Endothelial cell (in vitro differentiated cells): ENCODE measurements at regions not wholly inside any gene's neighbourhood (a gene's known extent, or its start where the extent isn't known, plus 50 kb on each side); places are given as distances from the start of the nearest gene placed in this dataset.

Source experiments
- DNase-seq: peaks from one replicate; pipeline ENCODE4 v3.0.0; 2021; ENCODE audit warnings: low spot score
- H3K27ac Mint-ChIP-seq: one replicate; pipeline ENCODE4 v1.8.0; 2021; ENCODE audit warnings: mixed read lengths, inconsistent platforms; ENCODE audit not compliant: unreplicated experiment
- H3K27me3 Mint-ChIP-seq: one replicate; pipeline ENCODE4 v1.8.0; 2021; ENCODE audit warnings: mild to moderate bottlenecking, moderate library complexity, mixed read lengths, inconsistent platforms; ENCODE audit not compliant: unreplicated experiment
- H3K36me3 Mint-ChIP-seq: one replicate; pipeline ENCODE4 v1.8.0; 2021; ENCODE audit warnings: mild to moderate bottlenecking, low read depth, mixed read lengths, inconsistent platforms; ENCODE audit not compliant: unreplicated experiment
- H3K4me1 Mint-ChIP-seq: one replicate; pipeline ENCODE4 v1.8.0; 2021; ENCODE audit warnings: mild to moderate bottlenecking, mixed read lengths, inconsistent platforms; ENCODE audit not compliant: unreplicated experiment
- H3K4me3 Mint-ChIP-seq: one replicate; pipeline ENCODE4 v1.8.0; 2021; ENCODE audit warnings: mild to moderate bottlenecking, mixed read lengths, inconsistent platforms; ENCODE audit not compliant: unreplicated experiment
- H3K9me3 Mint-ChIP-seq: one replicate; pipeline ENCODE4 v1.8.0; 2021; ENCODE audit warnings: mixed read lengths, inconsistent platforms; ENCODE audit not compliant: unreplicated experiment
- TF ChIP-seq, protein P1 (sequence below): fragments of 200-600 bp; sonication (generic); IDR thresholded peaks from one replicate; pipeline ENCODE4 v1.5.0; 2021; ENCODE audit warnings: antibody characterized with exemption; ENCODE audit not compliant: unreplicated experiment

DNA sequence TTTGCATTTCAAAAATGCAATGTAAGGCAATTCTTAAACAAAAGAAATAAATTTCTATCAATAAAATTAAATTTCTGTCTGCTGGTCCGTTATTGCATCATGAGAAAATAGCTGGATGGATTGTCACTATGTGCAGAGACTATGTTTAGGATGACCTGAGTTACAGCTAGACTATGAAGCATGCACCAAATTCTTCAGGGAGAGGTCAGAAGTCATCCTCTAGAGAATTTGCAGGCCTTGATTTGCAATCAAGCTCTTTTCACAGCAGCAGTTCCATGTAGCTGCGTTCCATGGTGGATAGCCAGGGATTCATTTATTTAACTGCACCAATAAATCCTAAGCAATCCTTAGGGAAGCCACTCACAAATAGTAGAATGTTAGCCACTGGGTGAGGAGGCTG is 253.7 kb downstream of the MSRB3 start:
- H3K27ac Mint-ChIP-seq: no peak overlapping the region
- peaks cover 25% of the 10 kb centered on the region for H3K4me1 Mint-ChIP-seq

DNA sequence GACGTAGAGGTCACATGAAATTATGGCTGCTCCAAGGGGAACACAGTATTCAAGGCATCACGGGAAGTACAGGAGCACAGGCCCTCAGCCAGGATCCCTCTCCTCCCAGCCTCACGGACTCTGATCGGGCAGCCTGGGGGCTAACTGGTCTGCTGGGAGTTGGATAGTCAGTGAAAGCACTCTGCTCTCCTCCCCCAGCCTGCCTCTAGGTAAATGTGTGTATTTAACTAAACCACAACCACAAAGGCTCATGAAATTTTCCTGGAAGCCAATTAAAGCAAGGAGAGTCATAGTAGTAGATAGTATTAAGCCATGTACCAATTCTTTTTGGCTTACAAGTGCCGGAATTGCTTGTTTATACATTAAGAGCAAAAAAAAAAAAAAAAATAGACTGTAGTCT is 254.3 kb downstream of the MSRB3 start:
- peaks cover 3% of the 10 kb centered on the region for H3K36me3 Mint-ChIP-seq
- TF ChIP-seq, protein P1, sequence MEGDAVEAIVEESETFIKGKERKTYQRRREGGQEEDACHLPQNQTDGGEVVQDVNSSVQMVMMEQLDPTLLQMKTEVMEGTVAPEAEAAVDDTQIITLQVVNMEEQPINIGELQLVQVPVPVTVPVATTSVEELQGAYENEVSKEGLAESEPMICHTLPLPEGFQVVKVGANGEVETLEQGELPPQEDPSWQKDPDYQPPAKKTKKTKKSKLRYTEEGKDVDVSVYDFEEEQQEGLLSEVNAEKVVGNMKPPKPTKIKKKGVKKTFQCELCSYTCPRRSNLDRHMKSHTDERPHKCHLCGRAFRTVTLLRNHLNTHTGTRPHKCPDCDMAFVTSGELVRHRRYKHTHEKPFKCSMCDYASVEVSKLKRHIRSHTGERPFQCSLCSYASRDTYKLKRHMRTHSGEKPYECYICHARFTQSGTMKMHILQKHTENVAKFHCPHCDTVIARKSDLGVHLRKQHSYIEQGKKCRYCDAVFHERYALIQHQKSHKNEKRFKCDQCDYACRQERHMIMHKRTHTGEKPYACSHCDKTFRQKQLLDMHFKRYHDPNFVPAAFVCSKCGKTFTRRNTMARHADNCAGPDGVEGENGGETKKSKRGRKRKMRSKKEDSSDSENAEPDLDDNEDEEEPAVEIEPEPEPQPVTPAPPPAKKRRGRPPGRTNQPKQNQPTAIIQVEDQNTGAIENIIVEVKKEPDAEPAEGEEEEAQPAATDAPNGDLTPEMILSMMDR: no peak
- no peaks in the 10 kb centered on the region for H3K9me3 Mint-ChIP-seq
- DNase-seq: no peak
- no peak overlapping the region for H3K27ac Mint-ChIP-seq
- H3K4me1 Mint-ChIP-seq: peaks cover 25% of the 10 kb centered on the region
- H3K27me3 Mint-ChIP-seq: no peaks in the 10 kb centered on the region
- H3K4me3 Mint-ChIP-seq: no peak overlapping the region

More for the DNA sequence above, 253.7 kb downstream of the MSRB3 start:
- Mint-ChIP-seq H3K9me3 (no peaks in the 10 kb centered on the region), H3K36me3 (peaks cover 3% of the 10 kb centered on the region), H3K4me3 (no peak overlapping the region), H3K27me3 (no peaks in the 10 kb centered on the region)
- TF ChIP-seq, protein P1: no peak
- DNase-seq: no peak

DNA sequence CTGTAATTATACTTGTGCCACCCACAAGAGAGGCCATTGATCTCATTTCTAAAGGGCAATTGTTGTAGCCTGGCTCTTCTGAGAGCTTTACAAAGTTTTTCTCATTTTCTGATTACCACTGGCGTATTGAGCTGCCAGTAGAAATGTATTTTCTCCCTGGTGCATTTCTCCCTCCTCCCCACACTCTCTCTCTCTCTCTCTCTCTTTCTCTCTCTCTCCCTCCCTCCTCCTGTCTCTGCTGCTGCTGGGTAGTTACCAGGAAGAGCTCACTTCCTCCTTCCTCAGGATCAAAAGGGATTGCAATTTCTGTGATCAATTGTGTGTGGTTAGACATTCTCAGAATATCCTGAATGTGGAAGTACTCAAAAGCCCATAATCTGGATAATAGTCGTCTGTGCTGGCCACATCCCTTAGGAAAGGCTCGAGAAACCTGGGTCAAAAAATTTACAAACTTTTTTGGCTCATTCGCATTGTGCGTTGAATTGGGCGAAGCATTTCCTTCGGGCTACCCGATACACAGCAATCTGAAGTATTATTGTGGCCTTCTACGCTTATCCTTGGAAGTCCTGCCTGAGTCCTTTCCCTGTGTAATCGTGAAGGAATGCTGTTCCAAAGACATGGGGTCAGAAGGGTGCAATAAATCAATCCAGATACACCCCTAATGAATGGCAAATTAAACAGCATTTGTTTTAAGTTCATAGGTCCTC is 254.8 kb downstream of the MSRB3 start:
- H3K9me3 Mint-ChIP-seq: no peaks in the 10 kb centered on the region
- H3K27ac Mint-ChIP-seq: peak overlapping the region; percentile 36
- TF ChIP-seq, protein P1: no peak
- peaks cover 3% of the 10 kb centered on the region for H3K36me3 Mint-ChIP-seq
- no peak overlapping the region for H3K4me3 Mint-ChIP-seq
- H3K4me1 Mint-ChIP-seq: peaks cover 25% of the 10 kb centered on the region
- H3K27me3 Mint-ChIP-seq: peaks cover 2% of the 10 kb centered on the region
- no peak for DNase-seq

DNA sequence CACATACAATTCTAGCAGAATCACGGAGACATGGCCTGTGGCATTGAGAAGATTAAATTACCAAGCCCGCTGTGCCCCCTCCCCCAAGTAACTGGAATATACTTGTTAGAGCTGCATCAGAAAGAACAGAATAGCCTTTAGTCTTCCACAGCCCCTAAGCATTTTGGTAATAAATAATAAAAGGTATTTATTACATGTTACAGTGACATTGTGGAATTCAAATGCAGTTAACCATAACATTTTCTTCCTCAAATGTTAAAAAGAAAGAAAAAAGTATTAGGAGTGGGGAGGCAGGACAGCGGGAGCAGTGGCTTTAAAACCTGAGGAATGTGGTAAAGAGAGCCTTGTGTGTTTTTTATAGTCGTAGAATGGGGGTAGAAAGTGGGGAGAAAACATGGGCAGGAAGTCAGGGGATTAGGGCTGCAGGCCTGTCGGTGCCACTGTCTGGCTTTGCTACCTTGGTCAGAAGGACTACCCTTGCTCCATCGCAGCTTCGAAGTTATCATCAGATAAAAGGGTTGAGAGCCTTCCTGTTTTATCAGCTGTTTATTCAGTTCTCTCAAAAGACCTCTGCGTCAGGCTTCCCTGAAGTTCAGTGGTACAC is 255.9 kb downstream of the MSRB3 start:
- H3K4me3 Mint-ChIP-seq: peak overlapping the region; percentile 73
- H3K27me3 Mint-ChIP-seq: peaks cover 2% of the 10 kb centered on the region
- peaks cover 6% of the 10 kb centered on the region for H3K36me3 Mint-ChIP-seq
- TF ChIP-seq, protein P1: no peak
- H3K27ac Mint-ChIP-seq: peak overlapping the region; percentile 80
- no peak for DNase-seq
- H3K9me3 Mint-ChIP-seq: no peaks in the 10 kb centered on the region
- peaks cover 25% of the 10 kb centered on the region for H3K4me1 Mint-ChIP-seq

DNA sequence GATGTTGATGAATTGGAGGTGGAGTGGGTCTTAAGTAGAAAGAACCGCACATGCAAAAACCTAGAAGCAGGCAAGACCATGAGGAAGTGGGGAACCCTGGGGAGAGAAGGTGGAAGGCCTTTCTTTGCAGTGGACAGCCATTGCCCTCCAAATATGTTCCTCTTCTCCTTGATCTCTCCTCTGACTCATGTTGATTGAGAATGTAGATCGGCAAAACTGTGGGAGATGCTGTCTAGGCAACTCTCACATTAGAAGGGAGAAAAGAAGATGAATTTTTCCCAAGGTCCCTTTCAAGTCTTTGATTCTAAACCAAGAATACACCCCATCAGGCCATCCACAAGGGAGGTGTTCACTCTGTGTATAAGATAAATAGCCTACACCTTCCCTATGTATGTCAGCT is 257.5 kb downstream of the MSRB3 start:
- no peaks in the 10 kb centered on the region for H3K9me3 Mint-ChIP-seq
- peaks cover 6% of the 10 kb centered on the region for H3K36me3 Mint-ChIP-seq
- peaks cover 2% of the 10 kb centered on the region for H3K27me3 Mint-ChIP-seq
- H3K4me1 Mint-ChIP-seq: peaks cover 25% of the 10 kb centered on the region
- no peak overlapping the region for H3K27ac Mint-ChIP-seq
- H3K4me3 Mint-ChIP-seq: no peak overlapping the region
- DNase-seq: no peak
- TF ChIP-seq, protein P1: no peak
